Stimulated activated naive B cell treated with anti-CD40 and anti-IgM and Interleukin-4, amounts not matched to agents 10 μg/mL and 1 μg/mL and 100 μg/mL, for 72 hours (primary cell): ENCODE measurements at regions not wholly inside any gene's neighbourhood (a gene's known extent, or its start where the extent isn't known, plus 50 kb on each side); places are given as distances from the start of the nearest gene placed in this dataset.
A peak's percentile ranks its signal among the peaks of the same experiment; 100 is the strongest.

Source experiments
- ATAC-seq, 2 donors: fragments of 150-1000 bp; cut with Tn5 transposase; replicated peaks; 2 replicates each; pipeline ENCODE4 v1.10.0; 2021; ENCODE audit warnings: moderate library complexity in 1 of 2
- DNase-seq: peaks from one replicate; pipeline ENCODE4 v3.0.0; 2021
- H3K27ac Mint-ChIP-seq: one replicate; pipeline ENCODE4 v1.8.0; 2022; ENCODE audit warnings: mild to moderate bottlenecking, mixed read lengths
- H3K27me3 Mint-ChIP-seq, 2 donors: one replicate each; pipeline ENCODE4 v1.8.0; 2022; ENCODE audit warnings: mixed read lengths in 2 of 2
- H3K36me3 Mint-ChIP-seq, 2 donors: one replicate each; pipeline ENCODE4 v1.8.0; 2022; ENCODE audit warnings: mixed read lengths in 2 of 2, mild to moderate bottlenecking in 1 of 2
- H3K4me1 Mint-ChIP-seq, 2 donors: one replicate each; pipeline ENCODE4 v1.8.0; 2022; ENCODE audit warnings: mixed read lengths in 2 of 2, mild to moderate bottlenecking in 1 of 2
- H3K4me3 Mint-ChIP-seq, 2 donors: one replicate each; pipeline ENCODE4 v1.8.0; 2022; ENCODE audit warnings: mild to moderate bottlenecking in 2 of 2, mixed read lengths in 2 of 2, moderate library complexity in 1 of 2
- H3K9me3 Mint-ChIP-seq, 2 donors: one replicate each; pipeline ENCODE4 v1.8.0; 2022; ENCODE audit warnings: mixed read lengths in 2 of 2, mild to moderate bottlenecking in 1 of 2

GRCh38 chr13:75231235-75231634 is 250.7 kb downstream of the TBC1D4 start:
- no peak overlapping the region for H3K4me3 Mint-ChIP-seq
- ATAC-seq = no peak
- no peak for DNase-seq
- no peaks in the 10 kb centered on the region for H3K36me3 Mint-ChIP-seq
- peaks cover 0 to 6% of the 10 kb centered on the region in 2 donors for H3K9me3 Mint-ChIP-seq
- no peaks in the 10 kb centered on the region for H3K27me3 Mint-ChIP-seq
- H3K4me1 Mint-ChIP-seq = no peaks in the 10 kb centered on the region
- H3K27ac Mint-ChIP-seq = no peak overlapping the region

GRCh38 chr13:75226733-75227435 is 255.1 kb downstream of the TBC1D4 start:
- DNase-seq (no peak), ATAC-seq (no peak)
- Mint-ChIP-seq H3K27me3 (peaks cover 3 to 5% of the 10 kb centered on the region in 2 donors), H3K4me1 (no peaks in the 10 kb centered on the region), H3K36me3 (no peaks in the 10 kb centered on the region), H3K27ac (no peak overlapping the region), H3K9me3 (peaks cover 0 to 3% of the 10 kb centered on the region in 2 donors), H3K4me3 (no peak overlapping the region)

DNA sequence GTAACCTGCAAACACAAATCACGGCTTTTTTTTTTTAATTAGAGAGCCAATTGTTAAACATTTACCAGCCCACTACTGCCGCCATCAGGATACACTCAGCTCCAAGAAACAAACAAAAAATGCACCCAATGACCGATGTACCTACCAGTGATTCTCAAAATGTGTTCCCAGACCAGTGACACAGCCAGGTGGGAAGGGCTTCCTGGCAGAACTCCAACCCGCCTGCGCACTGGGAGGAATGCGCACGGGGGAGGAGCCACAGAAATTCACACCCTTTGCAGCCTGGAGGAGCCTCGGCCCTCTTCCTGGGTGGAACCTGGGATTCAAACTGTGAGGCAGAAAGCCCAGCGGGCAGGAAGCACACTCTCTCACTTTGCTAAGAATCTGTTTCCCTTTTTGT is 255.9 kb downstream of the TBC1D4 start:
- ATAC-seq = no peak
- no peak for DNase-seq
- H3K27ac Mint-ChIP-seq = no peak overlapping the region
- no peak overlapping the region for H3K4me3 Mint-ChIP-seq
- H3K36me3 Mint-ChIP-seq = no peaks in the 10 kb centered on the region
- no peaks in the 10 kb centered on the region for H3K9me3 Mint-ChIP-seq
- no peaks in the 10 kb centered on the region for H3K4me1 Mint-ChIP-seq
- peaks cover 3 to 5% of the 10 kb centered on the region in 2 donors for H3K27me3 Mint-ChIP-seq

- Mint-ChIP-seq H3K4me3 (no peak overlapping the region), H3K27ac (no peak overlapping the region), H3K4me1 (no peaks in the 10 kb centered on the region), H3K9me3 (no peaks in the 10 kb centered on the region), H3K27me3 (peaks cover 8 to 12% of the 10 kb centered on the region in 2 donors), H3K36me3 (no peaks in the 10 kb centered on the region)
- DNase-seq = no peak
- no peak for ATAC-seq
Observed at GRCh38 chr13:75225288-75226032, 256.5 kb downstream of the TBC1D4 start.

- Mint-ChIP-seq H3K4me1 (peaks cover 5 to 8% of the 10 kb centered on the region in 2 donors), H3K27ac (no peak overlapping the region), H3K4me3 (no peak overlapping the region), H3K27me3 (peaks cover 16 to 22% of the 10 kb centered on the region in 2 donors), H3K36me3 (no peaks in the 10 kb centered on the region), H3K9me3 (no peaks in the 10 kb centered on the region)
- ATAC-seq = no peak
- no peak for DNase-seq
Observed at GRCh38 chr13:75224053-75224742, 257.8 kb downstream of the TBC1D4 start.

DNA sequence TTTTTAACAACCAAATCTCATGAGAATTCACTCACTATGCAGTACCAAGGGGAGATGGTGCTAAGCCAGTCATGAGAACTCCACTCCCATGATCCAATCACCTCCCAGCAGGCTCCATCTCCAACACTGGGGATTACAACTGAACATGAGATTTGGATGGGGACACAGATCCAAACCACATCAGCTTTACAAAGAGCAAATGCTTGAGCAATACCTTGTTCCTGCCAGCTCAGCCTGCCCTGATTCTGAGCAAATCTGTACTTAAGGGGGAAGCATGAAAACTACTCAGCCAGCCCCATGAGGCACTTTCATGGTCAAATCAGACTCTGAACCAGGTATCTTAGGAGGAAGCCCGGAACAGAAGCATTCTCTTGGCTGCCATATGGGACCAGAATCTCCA is 259.9 kb downstream of the TBC1D4 start:
- H3K4me1 Mint-ChIP-seq = peaks cover 5 to 8% of the 10 kb centered on the region in 2 donors
- H3K4me3 Mint-ChIP-seq = no peak overlapping the region
- no peaks in the 10 kb centered on the region for H3K36me3 Mint-ChIP-seq

DNA sequence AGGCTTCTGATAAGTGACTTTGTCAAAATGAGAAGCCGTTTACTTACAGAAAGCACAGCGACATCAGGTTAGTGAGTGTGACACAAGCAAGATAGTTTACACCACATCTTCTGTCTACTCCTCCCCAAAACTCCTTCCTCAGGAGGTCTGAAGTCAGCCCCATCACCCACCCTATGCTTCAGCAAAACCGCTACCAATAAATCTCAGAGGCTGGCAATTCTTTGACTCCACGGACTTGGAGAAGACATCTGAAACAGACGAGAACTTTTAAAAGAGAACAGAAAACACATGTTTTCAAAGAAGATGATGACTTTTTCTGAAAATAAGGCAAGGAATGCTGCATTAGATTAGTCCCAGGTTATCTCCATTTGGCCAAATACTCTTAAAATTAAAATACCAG is 261.1 kb downstream of the TBC1D4 start:
- Mint-ChIP-seq H3K9me3 (no peaks in the 10 kb centered on the region), H3K4me3 (no peak overlapping the region), H3K27ac (no peak overlapping the region), H3K27me3 (peaks cover 25 to 29% of the 10 kb centered on the region in 2 donors), H3K4me1 (peaks cover 5 to 8% of the 10 kb centered on the region in 2 donors), H3K36me3 (no peaks in the 10 kb centered on the region)
- no peak for ATAC-seq
- DNase-seq = no peak

More for the DNA sequence above, 259.9 kb downstream of the TBC1D4 start:
- peaks cover 22 to 29% of the 10 kb centered on the region in 2 donors for H3K27me3 Mint-ChIP-seq
- no peaks in the 10 kb centered on the region for H3K9me3 Mint-ChIP-seq
- DNase-seq = no peak
- no peak for ATAC-seq
- H3K27ac Mint-ChIP-seq = no peak overlapping the region

DNA sequence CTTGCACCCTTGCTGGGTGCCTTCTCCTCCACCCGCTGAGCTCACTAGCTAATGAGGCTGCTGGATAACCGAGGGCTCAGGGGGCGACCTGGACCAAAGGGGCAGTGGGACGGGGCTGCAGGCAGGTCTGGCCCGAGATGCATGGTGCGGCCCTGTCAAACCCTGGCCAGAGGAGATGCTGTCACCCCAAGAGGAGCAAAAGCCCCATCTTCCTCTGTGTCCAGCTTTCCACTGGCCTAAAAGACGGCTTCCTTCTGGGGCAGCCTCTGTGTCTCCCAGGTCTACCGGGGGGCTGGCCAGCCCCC is 261.8 kb downstream of the TBC1D4 start:
- no peak overlapping the region for H3K4me3 Mint-ChIP-seq
- DNase-seq (no peak), ATAC-seq (no peak)
- H3K27ac Mint-ChIP-seq = no peak overlapping the region
- peaks cover 5 to 8% of the 10 kb centered on the region in 2 donors for H3K4me1 Mint-ChIP-seq
- H3K36me3 Mint-ChIP-seq = no peaks in the 10 kb centered on the region
- H3K27me3 Mint-ChIP-seq = peaks cover 27 to 29% of the 10 kb centered on the region in 2 donors
- no peaks in the 10 kb centered on the region for H3K9me3 Mint-ChIP-seq

- peak overlapping the region; percentile 44 to 46 for H3K4me3 Mint-ChIP-seq
- no peaks in the 10 kb centered on the region for H3K36me3 Mint-ChIP-seq
- ATAC-seq = peak; percentile 96 to 97
- H3K27ac Mint-ChIP-seq = no peak overlapping the region
- peaks cover 5 to 8% of the 10 kb centered on the region in 2 donors for H3K4me1 Mint-ChIP-seq
- H3K27me3 Mint-ChIP-seq = peaks cover 27 to 29% of the 10 kb centered on the region in 2 donors
- no peaks in the 10 kb centered on the region for H3K9me3 Mint-ChIP-seq
- DNase-seq = peak; percentile 76
Observed at GRCh38 chr13:75219479-75220237, 262.3 kb downstream of the TBC1D4 start.

- Mint-ChIP-seq H3K36me3 (no peaks in the 10 kb centered on the region), H3K4me3 (no peak overlapping the region), H3K4me1 (peaks cover 5 to 8% of the 10 kb centered on the region in 2 donors), H3K9me3 (no peaks in the 10 kb centered on the region), H3K27ac (no peak overlapping the region), H3K27me3 (peaks cover 27 to 29% of the 10 kb centered on the region in 2 donors)
- DNase-seq (no peak), ATAC-seq (no peak)
Observed at GRCh38 chr13:75217949-75218348, 264.0 kb downstream of the TBC1D4 start.

- no peaks in the 10 kb centered on the region for H3K36me3 Mint-ChIP-seq
- DNase-seq = no peak
- H3K27me3 Mint-ChIP-seq = peaks cover 21 to 26% of the 10 kb centered on the region in 2 donors
- ATAC-seq = no peak
- H3K4me3 Mint-ChIP-seq = no peak overlapping the region
- peaks cover 5 to 8% of the 10 kb centered on the region in 2 donors for H3K4me1 Mint-ChIP-seq
- no peaks in the 10 kb centered on the region for H3K9me3 Mint-ChIP-seq
- H3K27ac Mint-ChIP-seq = no peak overlapping the region
Observed at GRCh38 chr13:75216038-75216437, 265.9 kb downstream of the TBC1D4 start.

DNA sequence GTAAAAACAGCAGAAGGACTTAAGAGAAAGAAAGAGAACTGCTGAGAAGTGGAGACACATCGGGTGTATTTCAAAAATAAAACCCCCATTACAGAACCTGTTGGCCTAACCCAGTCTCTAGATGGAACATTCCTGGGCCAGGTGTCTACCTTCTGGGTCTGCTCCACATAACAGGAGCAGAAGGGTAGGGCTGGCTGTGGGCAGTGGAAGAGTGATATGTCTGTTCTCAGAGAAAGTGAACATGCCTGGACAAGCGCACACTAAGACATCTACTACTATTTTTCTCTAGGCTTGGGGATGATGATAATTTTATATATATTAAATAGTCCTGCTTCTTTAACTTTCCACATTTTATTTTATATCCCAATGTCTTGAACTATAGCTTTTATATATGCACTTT is 267.1 kb downstream of the TBC1D4 start:
- no peak overlapping the region for H3K27ac Mint-ChIP-seq
- H3K36me3 Mint-ChIP-seq = no peaks in the 10 kb centered on the region
- no peak overlapping the region for H3K4me3 Mint-ChIP-seq
- peaks cover 10 to 23% of the 10 kb centered on the region in 2 donors for H3K27me3 Mint-ChIP-seq
- H3K9me3 Mint-ChIP-seq = no peaks in the 10 kb centered on the region
- DNase-seq (no peak), ATAC-seq (no peak)
- peaks cover 4 to 5% of the 10 kb centered on the region in 2 donors for H3K4me1 Mint-ChIP-seq

- peaks cover 4 to 7% of the 10 kb centered on the region in 2 donors for H3K9me3 Mint-ChIP-seq
- no peak overlapping the region for H3K27ac Mint-ChIP-seq
- H3K4me1 Mint-ChIP-seq = no peaks in the 10 kb centered on the region
- ATAC-seq (no peak), DNase-seq (no peak)
- no peaks in the 10 kb centered on the region for H3K36me3 Mint-ChIP-seq
- H3K27me3 Mint-ChIP-seq = peaks cover 3 to 15% of the 10 kb centered on the region in 2 donors
- H3K4me3 Mint-ChIP-seq = no peak overlapping the region
Observed at GRCh38 chr13:75202981-75203380, 279.0 kb downstream of the TBC1D4 start.

GRCh38 chr13:75197803-75198202 is 284.2 kb downstream of the TBC1D4 start:
- H3K9me3 Mint-ChIP-seq = no peaks in the 10 kb centered on the region
- ATAC-seq (no peak), DNase-seq (no peak)
- H3K4me3 Mint-ChIP-seq = no peak overlapping the region
- H3K27me3 Mint-ChIP-seq = peaks cover 3 to 15% of the 10 kb centered on the region in 2 donors
- no peaks in the 10 kb centered on the region for H3K4me1 Mint-ChIP-seq
- no peaks in the 10 kb centered on the region for H3K36me3 Mint-ChIP-seq
- no peak overlapping the region for H3K27ac Mint-ChIP-seq
